ENCODE measurements at regions not wholly inside any gene's neighbourhood (a gene's known extent, or its start where the extent isn't known, plus 50 kb on each side); places are given as distances from the start of the nearest gene placed in this dataset.
"Not testable (repeated sequence)": the region's sequence is repeated elsewhere in the genome, so short reads cannot be mapped to it uniquely, and the experiment has no call there.

GRCh38 chr3:194057570-194058188, 78.3 kb upstream of the HES1 start:
- no peak overlapping the region for H3K27ac ChIP-seq
- TF ChIP-seq, protein P1, sequence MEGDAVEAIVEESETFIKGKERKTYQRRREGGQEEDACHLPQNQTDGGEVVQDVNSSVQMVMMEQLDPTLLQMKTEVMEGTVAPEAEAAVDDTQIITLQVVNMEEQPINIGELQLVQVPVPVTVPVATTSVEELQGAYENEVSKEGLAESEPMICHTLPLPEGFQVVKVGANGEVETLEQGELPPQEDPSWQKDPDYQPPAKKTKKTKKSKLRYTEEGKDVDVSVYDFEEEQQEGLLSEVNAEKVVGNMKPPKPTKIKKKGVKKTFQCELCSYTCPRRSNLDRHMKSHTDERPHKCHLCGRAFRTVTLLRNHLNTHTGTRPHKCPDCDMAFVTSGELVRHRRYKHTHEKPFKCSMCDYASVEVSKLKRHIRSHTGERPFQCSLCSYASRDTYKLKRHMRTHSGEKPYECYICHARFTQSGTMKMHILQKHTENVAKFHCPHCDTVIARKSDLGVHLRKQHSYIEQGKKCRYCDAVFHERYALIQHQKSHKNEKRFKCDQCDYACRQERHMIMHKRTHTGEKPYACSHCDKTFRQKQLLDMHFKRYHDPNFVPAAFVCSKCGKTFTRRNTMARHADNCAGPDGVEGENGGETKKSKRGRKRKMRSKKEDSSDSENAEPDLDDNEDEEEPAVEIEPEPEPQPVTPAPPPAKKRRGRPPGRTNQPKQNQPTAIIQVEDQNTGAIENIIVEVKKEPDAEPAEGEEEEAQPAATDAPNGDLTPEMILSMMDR (conservative IDR thresholded peaks at IDR 0.05) = no peak

DNA sequence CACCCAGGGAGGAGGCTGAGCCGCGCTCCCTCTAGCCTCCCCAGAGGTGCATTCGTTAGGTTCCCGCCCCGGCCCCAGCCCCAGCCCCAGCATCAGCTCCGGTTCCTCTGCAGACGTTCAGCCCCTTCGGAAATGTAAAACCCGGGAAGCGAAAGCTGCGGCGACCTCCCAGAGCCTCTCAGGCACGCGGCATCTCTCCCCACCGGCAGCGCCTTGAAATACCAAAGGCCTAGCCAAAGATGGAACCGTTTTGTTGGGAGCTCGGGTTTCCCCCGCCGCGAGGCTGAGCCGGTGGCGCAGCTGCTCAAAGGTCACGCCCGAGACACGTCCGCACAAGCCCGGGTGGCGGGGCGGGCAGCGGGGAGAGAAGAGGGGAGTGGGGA, 77.8 kb upstream of the HES1 start:
- no peak overlapping the region for H3K27ac ChIP-seq
- TF ChIP-seq, protein P1 (conservative IDR thresholded peaks at IDR 0.05) = no peak

DNA sequence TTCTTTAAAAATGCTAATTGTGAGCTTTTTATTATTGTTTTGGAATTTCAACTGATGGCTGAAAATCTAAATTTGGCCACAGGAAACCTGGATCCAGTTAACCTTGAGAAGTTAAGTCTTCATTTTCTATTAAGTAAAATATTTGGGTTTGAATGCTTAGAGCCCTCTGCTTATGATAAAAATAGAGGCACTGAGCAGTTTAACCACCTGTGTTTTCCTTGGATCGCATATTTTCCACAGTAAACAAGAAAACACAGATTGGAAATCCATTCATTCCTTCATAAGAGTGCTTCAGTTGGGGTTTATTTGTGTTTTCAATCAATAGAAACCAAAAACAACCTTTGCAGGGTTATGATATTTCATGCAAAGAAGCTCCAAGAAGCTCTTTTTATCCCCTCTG, 77.2 kb upstream of the HES1 start:
- H3K27ac ChIP-seq = no peak overlapping the region
- TF ChIP-seq, protein P1 (conservative IDR thresholded peaks at IDR 0.05) = no peak

GRCh38 chr3:194061421-194062030, 74.4 kb upstream of the HES1 start:
- TF ChIP-seq, protein P1 (conservative IDR thresholded peaks at IDR 0.05) = no peak
- H3K27ac ChIP-seq = no peak overlapping the region

DNA sequence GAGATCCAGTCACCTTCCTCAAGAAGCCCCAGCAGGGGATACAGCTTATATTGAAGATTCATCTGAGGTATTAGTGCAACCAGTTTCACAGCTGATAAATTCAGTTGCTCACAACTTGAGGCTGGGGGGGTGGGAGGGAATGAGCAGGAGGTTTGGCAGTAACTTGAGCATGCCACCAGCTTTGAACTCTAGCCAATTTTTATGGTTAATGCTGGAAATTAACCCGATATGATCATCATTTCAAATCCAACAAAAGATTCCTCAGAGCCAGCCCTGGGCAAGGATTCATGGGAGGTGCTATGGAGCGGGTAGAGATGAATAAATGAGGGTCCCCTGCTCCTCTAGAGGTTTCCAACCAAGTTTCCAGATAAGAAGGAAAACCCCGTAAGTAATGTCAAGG, 73.1 kb upstream of the HES1 start:
- H3K27ac ChIP-seq = no peak overlapping the region
- TF ChIP-seq, protein P1 (conservative IDR thresholded peaks at IDR 0.05) = no peak

GRCh38 chr3:194064380-194065332, 71.3 kb upstream of the HES1 start:
- no peak overlapping the region for H3K27ac ChIP-seq
- TF ChIP-seq, protein P1 (conservative IDR thresholded peaks at IDR 0.05) = no peak

GRCh38 chr3:194067327-194067726, 68.6 kb upstream of the HES1 start:
- H3K27ac ChIP-seq = not testable (repeated sequence)

Data from VCaP (cell line).